IMR-90 (cell line): ENCODE measurements at regions not wholly inside any gene's neighbourhood (a gene's known extent, or its start where the extent isn't known, plus 50 kb on each side); places are given as distances from the start of the nearest gene placed in this dataset.

Experiments used
- ATAC-seq: fragments of 200-7000 bp; cut with Tn5 transposase; 2 replicates; pipeline ENCODE4 v1.9.1; 2020; ENCODE audit warnings: low read depth, mild to moderate bottlenecking, moderate library complexity
- BruUV-seq: library from RNA; stranded (reverse); fragments of 400-500 nt; replicated peaks from 2 replicates; lab custom pipeline; 2021; lab: Mats Ljungman, UMichigan
- CTCF ChIA-PET: fragments of 300-600 bp; formaldehyde crosslinking; extraction: SDS; loops from one replicate; lab custom pipeline; 2021; ENCODE audit warnings: antibody characterized with exemption; lab: Yijun Ruan, JAX
- POLR2A ChIA-PET: fragments of 300-600 bp; sonication (Branson Sonifier 250); formaldehyde crosslinking; loops from one replicate; lab custom pipeline; 2022; ENCODE audit warnings: antibody characterized with exemption; ENCODE audit not compliant: unreplicated experiment; lab: Charles Lee
- DNase-seq: peaks from one replicate; pipeline ENCODE4 v3.0.0; 2013
- H2AFZ ChIP-seq: replicated peaks from 2 replicates; pipeline ENCODE3; 2013; ENCODE audit warnings: low read length, mild to moderate bottlenecking; ENCODE audit not compliant: poor library complexity
- H2AK5ac ChIP-seq: 2 replicates; pipeline ENCODE4 v1.6.1; 2013; ENCODE audit warnings: low read depth, low read length, inconsistent platforms
- H2AK9ac ChIP-seq: replicated peaks from 2 replicates; pipeline ENCODE3; 2013; ENCODE audit warnings: mild to moderate bottlenecking, low read depth, low read length, moderate library complexity; ENCODE audit not compliant: poor library complexity
- H2BK120ac ChIP-seq: 2 replicates; pipeline ENCODE4 v1.6.1; 2013; ENCODE audit warnings: low read depth, low read length, inconsistent platforms
- H2BK15ac ChIP-seq: 3 replicates; pipeline ENCODE4 v1.6.1; 2013; ENCODE audit warnings: low read depth, low read length, inconsistent platforms
- H2BK20ac ChIP-seq: 2 replicates; pipeline ENCODE4 v1.6.1; 2013; ENCODE audit warnings: low read depth, mild to moderate bottlenecking, inconsistent platforms, low read length, moderate library complexity
- H2BK5ac ChIP-seq: 2 replicates; pipeline ENCODE4 v1.6.1; 2013; ENCODE audit warnings: mild to moderate bottlenecking, low read depth, low read length, inconsistent platforms; ENCODE audit not compliant: poor library complexity, severe bottlenecking
- H3K14ac ChIP-seq: replicated peaks from 2 replicates; pipeline ENCODE4 v1.6.1; 2013; ENCODE audit warnings: low read depth, low read length, inconsistent platforms
- H3K18ac ChIP-seq: 2 replicates; pipeline ENCODE4 v1.6.1; 2013; ENCODE audit warnings: low read depth, low read length, control low read depth
- H3K23ac ChIP-seq: 2 replicates; pipeline ENCODE4 v1.6.1; 2013; ENCODE audit warnings: low read depth, low read length, inconsistent platforms
- H3K27ac ChIP-seq: 2 replicates; pipeline ENCODE4 v1.5.1; 2013; ENCODE audit warnings: mild to moderate bottlenecking, control low read depth, low read length; ENCODE audit not compliant: insufficient read depth
- H3K27me3 ChIP-seq: 2 replicates; pipeline ENCODE4 v1.6.1; 2013; ENCODE audit warnings: low read length; ENCODE audit not compliant: control insufficient read depth, insufficient read depth
- H3K36me3 ChIP-seq: 2 replicates; pipeline ENCODE4 v1.6.1; 2013; ENCODE audit warnings: low read length, mixed read lengths; ENCODE audit not compliant: control insufficient read depth, insufficient read depth
- H3K4ac ChIP-seq: 2 replicates; pipeline ENCODE4 v1.6.1; 2013; ENCODE audit warnings: low read depth, low read length, inconsistent platforms
- H3K4me1 ChIP-seq: 2 replicates; pipeline ENCODE4 v1.6.1; 2013; ENCODE audit warnings: low read length, mixed read lengths; ENCODE audit not compliant: control insufficient read depth, insufficient read depth
- H3K4me2 ChIP-seq: 2 replicates; pipeline ENCODE4 v1.6.1; 2013; ENCODE audit warnings: low read depth, mild to moderate bottlenecking, control low read depth, low read length, moderate library complexity
- H3K4me3 ChIP-seq: 2 replicates; pipeline ENCODE4 v1.5.1; 2013; ENCODE audit warnings: low read depth, mild to moderate bottlenecking, control low read depth, low read length, moderate library complexity; ENCODE audit not compliant: insufficient read depth
- H3K56ac ChIP-seq: 2 replicates; pipeline ENCODE4 v1.6.1; 2013; ENCODE audit warnings: low read length, inconsistent platforms; ENCODE audit not compliant: insufficient read depth; ENCODE audit errors: extremely low read depth
- H3K79me1 ChIP-seq, 2 experiments: 2 replicates each; pipeline ENCODE4 v1.6.1; 2013; ENCODE audit warnings: low read length in 2 of 2, inconsistent platforms in 1 of 2, low read depth in 1 of 2
- H3K9ac ChIP-seq: 2 replicates; pipeline ENCODE4 v1.6.1; 2013; ENCODE audit warnings: low read depth, low read length, control low read depth
- H3K9me1 ChIP-seq: 2 replicates; pipeline ENCODE4 v1.6.1; 2013; ENCODE audit warnings: low read length, inconsistent platforms; ENCODE audit not compliant: insufficient read depth
- H3K9me3 ChIP-seq: 2 replicates; pipeline ENCODE4 v1.6.1; 2013; ENCODE audit warnings: low read length; ENCODE audit not compliant: control insufficient read depth, insufficient read depth
- H4K20me1 ChIP-seq: 2 replicates; pipeline ENCODE4 v1.6.1; 2013; ENCODE audit warnings: low read length, inconsistent platforms; ENCODE audit not compliant: insufficient read depth
- H4K5ac ChIP-seq: 2 replicates; pipeline ENCODE4 v1.6.1; 2013; ENCODE audit warnings: mild to moderate bottlenecking, low read depth, low read length, control low read depth
- H4K8ac ChIP-seq, 2 experiments: 2 replicates each; pipeline ENCODE4 v1.6.1; 2013; ENCODE audit warnings: low read depth in 2 of 2, low read length in 2 of 2, control low read depth in 1 of 2, inconsistent platforms in 1 of 2
- H4K91ac ChIP-seq: 2 replicates; pipeline ENCODE4 v1.6.1; 2013; ENCODE audit warnings: low read depth, low read length, inconsistent platforms; ENCODE audit not compliant: insufficient read depth
- BHLHE40 ChIP-seq: fragments of 150-350 bp; IDR thresholded peaks from 2 replicates; pipeline ENCODE4 v1.6.1; 2016; ENCODE audit warnings: mild to moderate bottlenecking, low read depth, low read length
- CEBPB ChIP-seq: IDR thresholded peaks from 2 replicates; pipeline ENCODE4 v1.6.1; 2012; ENCODE audit warnings: low read depth, low read length, improper control_type of control experiment
- CHD1 ChIP-seq: IDR thresholded peaks from 2 replicates; pipeline ENCODE4 v1.6.1; 2012; ENCODE audit warnings: low read depth, low read length, improper control_type of control experiment
- CTCF ChIP-seq: conservative IDR thresholded peaks from 2 replicates; pipeline ENCODE4 v1.5.1; 2012; ENCODE audit warnings: mild to moderate bottlenecking, low read depth, low read length, improper control_type of control experiment
- ELK1 ChIP-seq: fragments of 150-350 bp; IDR thresholded peaks from 2 replicates; pipeline ENCODE4 v1.6.1; 2016; ENCODE audit warnings: low read depth, mild to moderate bottlenecking, low read length, moderate library complexity, borderline replicate concordance
- FOS ChIP-seq: fragments of 150-350 bp; IDR thresholded peaks from 2 replicates; pipeline ENCODE4 v1.6.1; 2016; ENCODE audit warnings: low read depth, low read length
- MAFK ChIP-seq: IDR thresholded peaks from 2 replicates; pipeline ENCODE4 v1.6.1; 2012; ENCODE audit warnings: low read depth, low read length, improper control_type of control experiment
- MAZ ChIP-seq: IDR thresholded peaks from 2 replicates; pipeline ENCODE4 v1.6.1; 2012; ENCODE audit warnings: low read depth, mild to moderate bottlenecking, low read length, improper control_type of control experiment, moderate library complexity, borderline replicate concordance
- MXI1 ChIP-seq: IDR thresholded peaks from 2 replicates; pipeline ENCODE4 v1.6.1; 2012; ENCODE audit warnings: low read depth, mild to moderate bottlenecking, low read length, moderate library complexity, borderline replicate concordance
- NFE2L2 ChIP-seq: fragments of 150-350 bp; IDR thresholded peaks from 2 replicates; pipeline ENCODE4 v1.6.1; 2016; ENCODE audit warnings: low read depth, mild to moderate bottlenecking, low read length
- RCOR1 ChIP-seq: IDR thresholded peaks from 2 replicates; pipeline ENCODE4 v1.6.1; 2012; ENCODE audit warnings: mild to moderate bottlenecking, low read length, improper control_type of control experiment; ENCODE audit not compliant: insufficient replicate concordance
- RFX5 ChIP-seq: IDR thresholded peaks from 2 replicates; pipeline ENCODE4 v1.8.0; 2012; ENCODE audit warnings: low read depth, mild to moderate bottlenecking, low read length, moderate library complexity
- SMC3 ChIP-seq: fragments of 150-350 bp; IDR thresholded peaks from 2 replicates; pipeline ENCODE4 v1.6.1; 2016; ENCODE audit warnings: low read depth, mild to moderate bottlenecking, antibody characterized with exemption, low read length, moderate library complexity
- WGBS, 2 experiments: methylation state at CpG; one replicate each; pipeline versions ENCODE4 v1.1.5 to v1.1.7; 2013; ENCODE audit warnings: missing lambda C conversion rate in 2 of 2; ENCODE audit not compliant: insufficient read length in 1 of 2; ENCODE audit errors: extremely low coverage in 2 of 2; 5-methylcytosine and 5-hydroxymethylcytosine counted together
- dilution Hi-C: fragments of 300-500 bp; cut with HindIII; formaldehyde crosslinking; loops from one replicate; pipeline ENCODE4 v1.14.3; 2018; ENCODE audit warnings: low sequenced_read_pairs; ENCODE audit not compliant: unreplicated experiment
- in situ Hi-C: fragments of 300-500 bp; cut with MboI; formaldehyde crosslinking; loops from 3 replicates; pipeline ENCODE4 v1.14.3; 2019; ENCODE audit warnings: low sequenced_read_pairs, inconsistent platforms, mixed read lengths
- intact Hi-C: fragments of 100-400 bp; cut with micrococcal nuclease; formaldehyde crosslinking; loops from 2 replicates; pipeline ENCODE4 v1.10.0; 2022
- TF ChIP-seq, protein P1 (sequence below): fragments of 150-350 bp; IDR thresholded peaks from 2 replicates; pipeline ENCODE4 v1.6.1; 2017; ENCODE audit warnings: mild to moderate bottlenecking, antibody characterized with exemption, low read length, low read depth

DNA sequence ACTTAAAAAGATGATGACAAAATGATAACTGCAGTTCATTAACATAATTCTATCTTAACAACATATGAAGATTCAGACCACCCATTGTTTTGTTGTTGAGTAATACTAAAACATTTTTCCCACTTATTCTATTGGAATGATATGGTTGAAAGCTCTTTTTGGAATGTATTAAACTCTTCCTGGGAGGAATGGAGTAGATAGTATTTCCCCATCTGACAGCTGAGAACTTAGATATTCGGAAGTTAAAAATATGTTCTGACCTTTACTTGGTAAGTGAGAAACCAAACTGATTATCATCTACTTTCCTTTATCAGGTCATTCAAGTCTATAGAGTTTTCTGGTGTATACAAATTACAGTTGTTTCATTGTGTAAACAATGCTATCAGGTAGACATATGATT, 452.9 kb downstream of the CSNK1G3 start:
- intact Hi-C loops = no loop called here
- H3K23ac ChIP-seq = no peak overlapping the region
- no peak overlapping the region for H3K4me3 ChIP-seq
- no peaks in the 10 kb centered on the region for H3K4me1 ChIP-seq
- H3K79me1 ChIP-seq = no peaks in the 10 kb centered on the region
- ChIA-PET CTCF (no interaction called here), POLR2A (no interaction called here)
- no CpG with 5 or more reads among the region's 1 CpG for WGBS, 2 experiments
- dilution Hi-C loops = no loop called here
- no peaks in the 10 kb centered on the region for H3K27me3 ChIP-seq
- no peaks in the 10 kb centered on the region for H3K36me3 ChIP-seq
- H4K8ac ChIP-seq = no peak overlapping the region
- H2BK20ac ChIP-seq = no peak overlapping the region
- no peak overlapping the region for H2BK120ac ChIP-seq
- H4K5ac ChIP-seq = no peak overlapping the region
- no peak overlapping the region for H3K56ac ChIP-seq
- no peak overlapping the region for H3K4ac ChIP-seq
- no peak overlapping the region for H2AFZ ChIP-seq
- DNase-seq = no peak
- H4K91ac ChIP-seq = no peak overlapping the region
- no peak overlapping the region for H3K27ac ChIP-seq
- H4K20me1 ChIP-seq = no peaks in the 10 kb centered on the region
- no peak overlapping the region for H2AK5ac ChIP-seq
- no peak for ATAC-seq
- H3K9me3 ChIP-seq = no peaks in the 10 kb centered on the region; the same call in 1 of the 2 replicates
- in situ Hi-C loops = no loop called here
- no peak overlapping the region for H3K18ac ChIP-seq
- TF ChIP-seq RCOR1 (no peak), MAZ (no peak), NFE2L2 (no peak), ELK1 (no peak), BHLHE40 (no peak), SMC3 (no peak), MAFK (no peak), RFX5 (no peak), FOS (no peak), CHD1 (no peak), MXI1 (no peak), CTCF (no peak), CEBPB (no peak)
- TF ChIP-seq, protein P1, sequence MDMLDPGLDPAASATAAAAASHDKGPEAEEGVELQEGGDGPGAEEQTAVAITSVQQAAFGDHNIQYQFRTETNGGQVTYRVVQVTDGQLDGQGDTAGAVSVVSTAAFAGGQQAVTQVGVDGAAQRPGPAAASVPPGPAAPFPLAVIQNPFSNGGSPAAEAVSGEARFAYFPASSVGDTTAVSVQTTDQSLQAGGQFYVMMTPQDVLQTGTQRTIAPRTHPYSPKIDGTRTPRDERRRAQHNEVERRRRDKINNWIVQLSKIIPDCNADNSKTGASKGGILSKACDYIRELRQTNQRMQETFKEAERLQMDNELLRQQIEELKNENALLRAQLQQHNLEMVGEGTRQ = no peak
- no peak overlapping the region for H3K4me2 ChIP-seq
- H2BK5ac ChIP-seq = no peak overlapping the region
- no peak overlapping the region for H2BK15ac ChIP-seq
- no peak overlapping the region for H2AK9ac ChIP-seq
- H3K9ac ChIP-seq = no peak overlapping the region
- no TSS peak for BruUV-seq
- H3K14ac ChIP-seq = no peak overlapping the region
- H3K9me1 ChIP-seq = no peaks in the 10 kb centered on the region
